ENCODE measurements at regions not wholly inside any gene's neighbourhood (a gene's known extent, or its start where the extent isn't known, plus 50 kb on each side); places are given as distances from the start of the nearest gene placed in this dataset.
"Not testable (repeated sequence)": the region's sequence is repeated elsewhere in the genome, so short reads cannot be mapped to it uniquely, and the experiment has no call there.

DNA sequence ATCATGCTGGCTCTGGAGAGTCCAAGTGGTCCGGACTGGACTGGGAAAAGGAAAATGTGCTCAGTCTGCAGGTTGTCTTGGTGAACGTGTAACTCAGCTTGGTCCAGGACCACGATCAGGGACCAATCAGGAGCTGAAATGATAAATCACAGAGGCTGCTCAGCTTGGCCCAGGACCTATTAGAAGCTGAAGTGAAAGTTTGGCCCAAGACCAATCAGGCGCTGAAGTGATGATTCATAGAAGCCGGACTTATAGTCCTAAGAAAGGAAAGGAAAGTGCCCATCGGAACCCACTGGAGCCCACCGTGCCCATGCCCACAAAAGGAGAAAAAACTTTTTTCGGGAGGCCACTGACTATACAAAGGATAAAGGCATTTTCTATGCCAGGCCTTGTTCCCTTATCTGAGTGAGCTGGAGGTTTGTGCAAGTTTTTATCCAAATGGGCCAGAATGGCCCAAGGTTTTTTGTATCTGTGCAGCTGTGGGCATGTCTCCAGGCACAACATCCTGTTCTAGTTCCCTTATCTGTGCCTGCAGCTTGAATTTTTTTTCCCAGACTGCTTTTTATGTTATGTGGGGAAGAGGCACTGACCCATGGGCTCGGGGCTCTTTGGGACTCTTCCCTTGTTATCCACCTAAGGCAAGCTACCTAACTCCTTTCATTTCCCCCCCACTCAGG is 194.4 kb downstream of the FAM133A start:
- no peak for DNase-seq

DNA sequence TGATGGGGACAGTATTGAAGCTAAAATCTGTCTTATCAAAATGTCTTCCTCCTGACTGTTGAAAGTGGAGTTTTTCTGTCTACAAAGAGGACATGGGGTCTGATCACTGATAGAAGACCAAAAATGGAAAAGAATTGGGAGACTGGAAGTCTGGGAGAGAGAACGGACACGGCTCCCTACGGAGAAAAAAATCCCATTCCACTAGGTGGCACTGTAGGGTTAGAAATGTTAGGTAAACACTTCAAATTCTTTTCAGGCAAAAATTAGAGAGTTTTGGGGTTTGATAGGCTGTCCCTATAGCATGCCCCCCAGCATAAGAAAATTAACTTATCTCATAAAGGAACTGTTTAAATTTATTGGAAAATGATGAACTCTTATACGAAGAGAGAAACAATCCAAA is 200.5 kb downstream of the FAM133A start:
- peak in 1 of 2 donors; percentile 15 for DNase-seq

- no peak for DNase-seq
These were observed 201.7 kb downstream of the FAM133A start for GRCh38 chrX:93875621-93876282.

DNA sequence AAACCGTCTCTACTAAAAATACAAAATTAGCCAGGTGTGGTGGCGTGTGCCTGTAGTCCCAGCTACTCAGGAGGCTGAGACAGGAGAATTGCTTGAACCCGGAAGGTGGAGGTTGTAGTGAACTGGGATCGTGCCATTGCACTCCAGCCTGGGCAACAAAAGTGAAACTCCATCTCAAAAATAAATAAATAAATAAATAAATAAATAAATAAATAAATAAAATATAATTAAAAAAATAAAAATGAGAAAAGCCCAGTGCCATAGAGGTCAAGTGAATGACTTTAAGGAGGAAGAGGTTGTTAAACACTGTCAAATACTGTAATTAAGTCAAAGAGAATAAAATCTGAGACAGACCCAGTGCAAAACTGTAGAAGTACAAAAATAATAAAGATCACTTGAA is 247.0 kb downstream of the FAM133A start:
- not testable (repeated sequence) for DNase-seq

- DNase-seq, result no peak
These were observed 258.6 kb downstream of the FAM133A start for GRCh38 chrX:93932471-93933220.

GRCh38 chrX:93977641-93978040 is 303.6 kb downstream of the FAM133A start:
- DNase-seq, result no peak

- no peak for DNase-seq
These were observed 311.6 kb downstream of the FAM133A start for GRCh38 chrX:93985344-93986307.

All from inflammatory macrophage treated with lipopolysaccharide for 1 hour (primary cell).